HG02884 (cell line): ENCODE measurements at regions not wholly inside any gene's neighbourhood (a gene's known extent, or its start where the extent isn't known, plus 50 kb on each side); places are given as distances from the start of the nearest gene placed in this dataset.
"Not testable (repeated sequence)": the region's sequence is repeated elsewhere in the genome, so short reads cannot be mapped to it uniquely, and the experiment has no call there.

Experiments used
- ATAC-seq: cut with Tn5 transposase; IDR thresholded peaks from one replicate; pipeline ENCODE4 v1.9.1; 2021; ENCODE audit warnings: mild to moderate bottlenecking, moderate library complexity; ENCODE audit not compliant: unreplicated experiment

DNA sequence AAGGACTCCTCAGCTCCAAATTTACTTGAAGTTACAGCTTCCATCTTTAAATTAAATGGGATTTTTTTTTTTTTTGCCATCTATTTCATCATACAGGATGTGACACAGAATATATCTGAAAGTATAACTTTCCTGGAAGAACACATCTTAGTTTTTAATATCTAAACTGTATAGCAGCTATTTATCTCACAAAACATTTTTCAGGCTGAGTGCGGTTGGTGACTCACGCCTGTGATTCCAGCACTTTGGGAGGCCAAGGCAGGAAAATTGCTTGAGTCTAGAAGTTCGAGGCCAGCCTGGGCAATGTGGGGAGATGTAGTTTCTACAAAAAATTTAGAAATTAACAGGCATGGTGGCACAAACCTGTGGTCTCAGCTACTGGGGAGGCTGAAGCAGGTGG, 142.3 kb upstream of the KCNJ18 start:
- not testable (repeated sequence) for ATAC-seq

DNA sequence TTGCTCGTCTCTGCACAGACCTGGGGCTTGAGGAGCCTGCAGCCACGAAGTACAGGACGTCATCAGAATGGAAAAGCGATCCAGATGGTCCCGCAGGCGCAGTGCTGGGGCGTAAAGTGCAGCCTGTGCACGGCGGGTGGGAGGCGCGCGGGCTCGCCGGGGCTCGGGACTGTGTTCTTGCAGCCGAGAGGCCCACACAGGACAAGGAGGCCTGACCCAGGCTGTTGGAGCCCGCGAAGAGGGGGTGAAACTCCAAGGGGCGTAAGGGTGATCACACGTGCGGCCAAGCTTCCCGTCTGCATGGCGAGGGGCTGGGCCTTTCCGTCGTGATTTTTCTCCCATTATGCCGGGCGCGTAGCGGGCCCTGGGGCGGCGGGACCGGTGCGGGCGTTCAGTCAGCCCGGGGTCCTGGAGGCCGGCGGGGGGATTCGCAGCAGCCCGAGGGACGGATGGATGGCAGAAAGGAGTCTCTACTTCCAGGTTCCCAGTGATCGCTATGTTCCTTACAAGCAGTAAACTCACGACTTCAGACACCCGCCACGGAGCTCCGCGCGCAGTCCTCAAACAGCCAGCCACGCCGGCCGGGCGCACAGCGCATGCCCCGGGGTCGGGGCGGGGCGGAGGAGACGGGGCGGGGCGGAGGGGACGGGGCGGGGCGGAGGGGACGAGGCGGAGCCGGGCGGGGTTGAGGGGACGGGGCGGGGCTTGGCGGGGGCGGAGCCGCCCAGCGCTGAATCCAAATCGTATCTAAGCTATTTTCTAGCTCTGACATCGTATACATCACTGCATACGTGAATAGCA, 141.0 kb upstream of the KCNJ18 start:
- ATAC-seq: no peak

DNA sequence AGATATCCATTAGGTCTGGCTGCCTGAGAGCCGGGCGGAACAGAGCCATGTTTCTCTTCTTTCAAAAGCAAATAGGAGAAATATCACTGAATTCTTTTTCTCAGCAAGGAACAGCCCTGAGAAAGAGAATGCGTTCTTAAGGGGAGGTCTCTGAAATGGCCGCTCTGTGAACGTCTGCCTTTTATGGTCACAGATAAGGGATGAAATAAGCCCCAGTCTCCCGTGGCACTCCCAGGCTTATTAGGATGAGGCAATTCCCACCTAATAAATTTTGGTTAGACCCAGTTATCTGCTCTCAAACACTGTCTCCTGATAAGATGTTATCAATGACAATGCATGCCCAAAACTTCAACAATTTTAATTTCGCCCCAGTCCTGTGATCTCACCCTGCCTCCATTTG, 133.4 kb upstream of the KCNJ18 start:
- ATAC-seq: not testable (repeated sequence)

GRCh38 chr17:21564262-21564661, 128.1 kb upstream of the KCNJ18 start:
- no peak for ATAC-seq

DNA sequence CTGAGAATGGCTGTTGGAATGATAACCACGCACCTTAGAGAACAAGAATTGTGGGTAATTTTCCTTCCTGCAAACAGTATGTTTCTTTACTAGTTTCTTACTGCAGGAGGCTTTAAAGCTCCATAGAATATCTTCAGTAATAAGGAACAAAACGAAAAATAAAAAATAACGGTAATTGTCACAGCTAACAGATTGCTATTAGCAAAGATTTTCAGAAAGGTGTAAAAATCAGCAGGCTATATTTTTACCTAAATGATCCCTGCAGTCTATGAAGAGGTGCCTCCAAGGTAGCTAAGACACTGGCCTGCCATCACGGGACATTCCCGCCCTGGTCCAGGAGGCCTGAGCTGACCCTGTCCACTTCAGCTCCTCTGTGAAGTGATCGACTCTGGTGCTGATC, 127.6 kb upstream of the KCNJ18 start:
- not testable (repeated sequence) for ATAC-seq

DNA sequence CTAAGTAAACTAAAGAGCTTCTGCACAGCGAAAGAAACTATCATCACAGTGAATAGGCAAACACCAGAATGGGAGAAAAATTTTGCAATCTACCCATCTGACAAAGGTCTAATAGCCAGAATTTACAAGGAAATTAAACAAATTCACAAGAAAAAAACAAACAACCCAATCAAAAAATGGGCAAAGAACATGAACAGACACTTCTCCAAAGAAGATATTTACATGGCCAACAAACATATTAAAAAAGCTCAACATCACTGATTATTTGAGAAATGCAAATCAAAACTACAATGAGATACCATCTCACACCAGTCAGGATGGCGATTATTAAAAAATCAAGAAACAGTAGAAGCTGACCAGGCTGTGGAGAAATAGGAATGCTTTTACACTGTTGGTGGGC, 121.9 kb upstream of the KCNJ18 start:
- not testable (repeated sequence) for ATAC-seq

DNA sequence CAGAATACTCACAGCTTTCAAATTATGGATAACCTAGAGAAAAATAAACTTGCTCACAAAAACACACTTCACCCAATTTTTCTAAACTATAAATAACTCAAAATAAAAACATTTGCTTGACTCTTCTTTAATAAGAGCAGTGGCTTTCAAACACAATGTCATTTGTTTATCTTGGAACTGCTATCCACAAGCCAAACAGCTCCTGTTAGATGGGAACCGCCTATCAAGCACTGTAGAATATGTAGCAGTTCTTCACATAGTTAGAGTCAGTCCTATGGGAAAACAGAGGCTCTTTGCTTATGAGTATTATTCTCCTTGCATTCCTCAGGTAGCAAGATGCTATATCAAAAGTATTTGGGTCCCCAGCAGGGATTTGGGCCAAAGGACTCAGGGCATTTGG, 120.2 kb upstream of the KCNJ18 start:
- not testable (repeated sequence) for ATAC-seq

- ATAC-seq: not testable (repeated sequence)
Measured at GRCh38 chr17:21573271-21573960, 118.9 kb upstream of the KCNJ18 start.

GRCh38 chr17:21573961-21574610, 118.2 kb upstream of the KCNJ18 start:
- no peak for ATAC-seq

DNA sequence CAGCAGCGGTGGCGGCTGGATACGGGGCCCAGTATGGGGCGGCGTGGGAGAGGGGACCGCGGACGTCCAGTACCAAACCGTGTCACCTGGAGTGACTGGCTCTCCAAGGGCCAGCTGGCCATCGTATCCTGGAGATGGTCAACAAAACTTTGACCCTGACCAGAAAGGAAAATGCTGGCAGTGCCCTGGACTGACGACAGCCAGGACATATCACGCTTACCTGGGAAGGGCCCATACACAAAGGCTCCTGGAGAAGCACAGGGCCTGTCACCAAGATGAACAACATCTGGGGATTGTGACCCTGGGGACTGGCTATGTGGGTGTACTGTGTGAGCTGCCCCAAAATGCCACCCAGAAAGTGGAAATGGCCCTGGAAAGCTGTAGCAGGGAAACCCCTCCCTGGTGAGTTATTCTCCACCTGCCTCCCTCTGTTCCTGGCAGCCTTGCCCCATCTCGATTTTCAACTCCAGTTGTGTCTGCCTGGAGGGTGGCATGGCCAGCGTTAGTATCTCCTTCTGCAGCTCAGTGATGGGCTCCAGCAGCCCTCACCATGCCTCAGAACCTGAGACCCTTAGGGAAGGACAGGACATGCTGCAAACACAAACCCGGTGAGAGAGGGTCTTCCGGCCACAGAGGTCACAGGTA, 117.6 kb upstream of the KCNJ18 start:
- ATAC-seq: not testable (repeated sequence)

DNA sequence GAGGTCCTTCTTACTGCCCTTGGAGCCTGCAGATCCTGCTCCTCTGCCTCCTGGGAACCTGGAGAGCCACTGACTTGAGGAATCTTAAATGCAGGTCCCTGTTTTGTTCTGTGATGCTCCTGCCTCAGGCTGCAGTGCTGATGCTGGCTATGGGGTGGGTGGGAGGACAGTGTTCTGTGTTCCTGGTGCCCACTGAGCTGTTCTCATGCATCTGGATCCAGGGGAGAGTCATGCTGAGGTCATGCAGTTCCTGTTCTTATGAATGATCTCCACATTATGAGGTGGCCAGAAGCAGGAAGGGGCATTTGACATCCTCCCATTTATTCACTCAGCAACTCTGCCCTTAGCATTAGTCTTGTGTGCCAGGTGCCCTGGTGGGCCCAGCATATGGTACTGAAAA, 113.5 kb upstream of the KCNJ18 start:
- not testable (repeated sequence) for ATAC-seq

DNA sequence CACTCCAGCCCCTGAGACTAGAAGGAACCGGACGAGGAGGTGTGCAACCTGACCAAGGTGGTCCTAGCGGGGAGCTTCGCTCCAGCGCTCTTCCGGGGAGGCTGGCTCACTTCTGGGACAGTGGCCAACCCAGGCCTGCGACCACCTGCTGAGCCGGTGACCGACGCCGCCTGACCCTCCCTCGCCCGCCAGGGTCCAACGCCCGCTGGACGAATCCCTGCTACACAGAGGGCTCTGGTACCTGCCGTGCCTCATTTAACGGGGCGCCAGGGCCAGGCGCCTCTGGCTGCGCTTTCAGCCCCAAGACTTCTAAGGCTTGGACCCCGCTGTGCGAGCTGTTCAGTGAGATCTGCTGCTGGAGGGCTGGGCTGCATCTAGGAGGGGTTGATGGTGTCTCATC, 99.5 kb upstream of the KCNJ18 start:
- no peak for ATAC-seq

DNA sequence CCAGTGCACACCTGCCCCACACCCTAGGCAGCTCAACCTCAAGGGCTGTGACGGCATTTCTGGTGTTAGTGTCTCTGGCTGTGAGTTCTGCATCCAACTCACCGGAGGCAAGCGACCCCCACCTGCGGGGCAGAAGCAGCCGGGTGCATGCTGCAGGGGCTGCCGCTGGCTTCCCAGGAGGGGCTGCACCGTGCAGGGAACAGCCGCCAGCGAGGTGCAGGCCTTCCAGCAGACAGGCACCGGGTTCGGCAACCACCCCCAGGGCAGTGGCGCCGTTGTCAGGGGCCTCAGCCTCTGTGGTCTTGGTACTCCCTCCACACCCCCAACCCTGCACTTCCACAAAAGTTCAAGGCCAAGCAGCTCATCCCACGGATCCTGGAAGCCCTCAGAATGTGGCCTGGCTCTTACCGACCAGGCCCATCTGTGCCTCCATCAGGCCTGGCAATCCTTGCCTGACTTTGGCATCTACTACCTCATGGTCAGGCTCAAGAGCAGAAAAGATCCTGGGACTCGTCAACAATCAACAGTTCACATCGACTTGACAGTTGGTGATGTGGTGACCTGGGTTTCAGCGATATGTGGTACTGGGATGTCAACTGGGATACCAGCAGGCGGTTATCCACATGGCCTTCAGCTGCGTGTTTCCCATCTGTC, 98.7 kb upstream of the KCNJ18 start:
- not testable (repeated sequence) for ATAC-seq

DNA sequence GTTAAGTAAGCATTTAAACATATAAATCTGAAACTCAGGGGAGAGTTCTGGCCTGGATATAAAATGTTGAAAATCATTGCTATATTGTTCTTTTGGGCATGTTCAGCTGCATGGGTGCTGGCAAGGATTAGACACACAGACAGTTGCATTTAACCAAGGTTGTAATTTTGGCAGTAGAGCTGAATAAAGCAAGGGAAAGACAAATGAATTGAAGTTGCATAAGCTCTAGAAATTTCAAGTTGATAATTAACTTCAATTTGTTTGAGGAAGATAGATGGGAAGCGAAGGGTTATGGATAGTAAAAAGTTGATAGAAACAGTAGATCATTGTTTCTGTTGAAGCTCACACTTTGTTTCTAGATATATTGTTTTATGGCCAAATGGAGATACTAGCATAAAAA, 97.2 kb upstream of the KCNJ18 start:
- ATAC-seq: no peak

GRCh38 chr17:21602176-21602575, 90.1 kb upstream of the KCNJ18 start:
- no peak for ATAC-seq

DNA sequence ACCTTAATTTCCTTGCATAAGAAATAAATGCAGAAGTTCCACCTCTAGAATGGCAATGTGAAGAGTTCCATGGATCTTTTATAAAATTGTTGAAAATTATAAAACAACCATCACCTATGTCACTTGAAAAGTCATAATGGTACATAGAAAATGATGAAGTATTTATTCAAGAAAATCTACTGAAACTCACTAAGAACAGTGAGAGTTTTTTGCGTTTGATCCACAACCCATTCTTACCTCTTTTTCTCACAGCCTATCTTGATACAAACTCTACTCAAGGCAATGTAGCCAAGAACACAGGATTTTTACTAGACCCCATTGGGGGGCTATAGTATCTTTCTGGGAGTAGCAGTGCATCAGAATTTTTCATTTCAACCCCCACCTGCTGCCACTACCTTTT, 89.0 kb upstream of the KCNJ18 start:
- ATAC-seq: not testable (repeated sequence)

- not testable (repeated sequence) for ATAC-seq
Measured at GRCh38 chr17:21611443-21611842, 80.9 kb upstream of the KCNJ18 start.

- ATAC-seq: not testable (repeated sequence)
Measured at GRCh38 chr17:21612123-21613070, 79.9 kb upstream of the KCNJ18 start.

- ATAC-seq: no peak
Measured at GRCh38 chr17:21613071-21613429, 79.3 kb upstream of the KCNJ18 start.

DNA sequence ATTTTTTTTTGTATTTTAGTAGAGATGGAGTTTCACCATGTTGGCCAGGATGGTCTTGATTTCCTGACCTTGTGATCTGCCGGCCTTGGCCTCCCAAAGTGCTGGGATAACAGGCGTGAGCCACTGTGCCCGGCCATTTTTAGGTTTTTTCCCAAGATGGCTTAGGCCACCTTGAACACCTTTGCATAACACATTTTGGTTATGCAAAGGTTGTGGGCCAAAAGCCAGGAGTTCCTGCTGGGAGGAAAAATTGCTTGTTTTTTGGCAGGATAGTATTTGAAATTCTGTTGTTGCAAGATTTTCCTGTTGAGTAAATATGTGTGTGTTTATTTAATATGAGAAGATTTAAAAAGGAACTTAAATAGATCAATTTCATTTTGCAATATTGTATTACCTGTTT, 65.3 kb upstream of the KCNJ18 start:
- ATAC-seq: not testable (repeated sequence)
